ENCODE measurements at regions not wholly inside any gene's neighbourhood (a gene's known extent, or its start where the extent isn't known, plus 50 kb on each side); places are given as distances from the start of the nearest gene placed in this dataset.

DNA sequence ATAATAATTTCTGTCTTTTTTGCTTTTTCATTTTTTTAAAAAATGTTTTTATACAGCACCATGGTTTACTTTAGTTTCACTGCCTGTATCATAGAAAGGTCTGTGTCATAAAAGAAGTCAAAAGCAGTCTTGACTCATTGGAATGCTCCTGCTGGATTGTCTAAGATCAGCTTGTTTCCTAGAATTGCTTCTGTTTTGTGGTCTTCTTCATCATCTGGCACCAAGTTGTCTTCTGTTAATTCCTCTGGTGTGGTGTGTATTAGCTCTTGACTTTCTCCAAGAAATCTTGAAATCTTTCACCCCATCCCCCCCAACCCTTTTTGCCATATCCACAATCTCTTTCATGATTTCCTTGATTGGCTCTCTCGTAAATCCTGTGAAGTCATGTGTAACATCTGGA, 250.3 kb upstream of the CXCL12 start:
- Histone ChIP-seq H3K36me3 (ENCODE audit: control insufficient read depth in 4 of 4, insufficient read depth in 4 of 4, low read length in 4 of 4) (no peaks in the 10 kb centered on the region), H3K9ac (ENCODE audit: insufficient read depth in 1 of 2, low read length in 2 of 2) (no peak overlapping the region), H3K27ac (ENCODE audit: low read depth in 1 of 2, low read length in 1 of 2) (no peak overlapping the region), H3K4me3 (no peak overlapping the region), H3K4me1 (ENCODE audit: control insufficient read depth in 5 of 5, insufficient read depth in 5 of 5, low read length in 5 of 5) (peaks cover 0 to 3% (median 0%) of the 10 kb centered on the region in 5 donors), H3K9me3 (ENCODE audit: control insufficient read depth in 4 of 4, insufficient read depth in 3 of 4, low read length in 3 of 4) (no peaks in the 10 kb centered on the region), H3K27me3 (ENCODE audit: control insufficient read depth in 3 of 3, insufficient read depth in 3 of 3, low read length in 2 of 3) (no peaks in the 10 kb centered on the region)
- WGBS, 2 donors, result 90 to 94% methylated on average over 1 of the region's 1 CpG
- no peak for TF ChIP-seq CTCF (IDR thresholded peaks at IDR 0.05; ENCODE audit: control extremely low read depth, extremely low read depth)
- ATAC-seq (ENCODE audit: insufficient read depth, low FRiP score) (no peak), DNase-seq (no peak)

- Histone ChIP-seq H3K27me3 (ENCODE audit: control insufficient read depth in 3 of 3, insufficient read depth in 3 of 3, low read length in 2 of 3) (no peaks in the 10 kb centered on the region), H3K9ac (ENCODE audit: insufficient read depth in 1 of 2, low read length in 2 of 2) (no peak overlapping the region), H3K4me3 (no peak overlapping the region), H3K27ac (ENCODE audit: low read depth in 1 of 2, low read length in 1 of 2) (no peak overlapping the region), H3K36me3 (ENCODE audit: control insufficient read depth in 4 of 4, insufficient read depth in 4 of 4, low read length in 4 of 4) (no peaks in the 10 kb centered on the region), H3K4me1 (ENCODE audit: control insufficient read depth in 5 of 5, insufficient read depth in 5 of 5, low read length in 5 of 5) (peaks cover 0 to 7% (median 0%) of the 10 kb centered on the region in 5 donors), H3K9me3 (ENCODE audit: control insufficient read depth in 4 of 4, insufficient read depth in 3 of 4, low read length in 3 of 4) (peaks cover 0 to 2% (median 0%) of the 10 kb centered on the region in 4 donors)
- no peak for ATAC-seq (ENCODE audit: insufficient read depth, low FRiP score)
- no peak for TF ChIP-seq CTCF (IDR thresholded peaks at IDR 0.05; ENCODE audit: control extremely low read depth, extremely low read depth)
- WGBS, 2 donors, result 84 to 85% methylated on average over 3 of the region's 3 CpGs
- no peak for DNase-seq
These were observed 251.7 kb upstream of the CXCL12 start for GRCh38 chr10:44636625-44637024.

- Histone ChIP-seq H3K27me3 (ENCODE audit: control insufficient read depth in 3 of 3, insufficient read depth in 3 of 3, low read length in 2 of 3) (no peaks in the 10 kb centered on the region), H3K36me3 (ENCODE audit: control insufficient read depth in 4 of 4, insufficient read depth in 4 of 4, low read length in 4 of 4) (no peaks in the 10 kb centered on the region), H3K9ac (ENCODE audit: insufficient read depth in 1 of 2, low read length in 2 of 2) (no peak overlapping the region), H3K27ac (ENCODE audit: low read depth in 1 of 2, low read length in 1 of 2) (no peak overlapping the region), H3K4me1 (ENCODE audit: control insufficient read depth in 5 of 5, insufficient read depth in 5 of 5, low read length in 5 of 5) (peaks cover 0 to 7% (median 0%) of the 10 kb centered on the region in 5 donors), H3K4me3 (no peak overlapping the region), H3K9me3 (ENCODE audit: control insufficient read depth in 4 of 4, insufficient read depth in 3 of 4, low read length in 3 of 4) (peaks cover 0 to 2% (median 0%) of the 10 kb centered on the region in 4 donors)
- WGBS, 2 donors, result 43 to 64% methylated on average over 7 of the region's 7 CpGs
- no peak for ATAC-seq (ENCODE audit: insufficient read depth, low FRiP score)
- peak in 1 of 3 donors; percentile 17 for DNase-seq
- no peak for TF ChIP-seq CTCF (IDR thresholded peaks at IDR 0.05; ENCODE audit: control extremely low read depth, extremely low read depth)
These were observed 255.5 kb upstream of the CXCL12 start for GRCh38 chr10:44640429-44640828.

- Histone ChIP-seq H3K27ac (ENCODE audit: low read depth in 1 of 2, low read length in 1 of 2) (no peak overlapping the region), H3K9ac (ENCODE audit: insufficient read depth in 1 of 2, low read length in 2 of 2) (no peak overlapping the region), H3K9me3 (ENCODE audit: control insufficient read depth in 4 of 4, insufficient read depth in 3 of 4, low read length in 3 of 4) (no peaks in the 10 kb centered on the region), H3K36me3 (ENCODE audit: control insufficient read depth in 4 of 4, insufficient read depth in 4 of 4, low read length in 4 of 4) (no peaks in the 10 kb centered on the region), H3K4me3 (no peak overlapping the region), H3K4me1 (ENCODE audit: control insufficient read depth in 5 of 5, insufficient read depth in 5 of 5, low read length in 5 of 5) (peaks cover 0 to 36% (median 9%) of the 10 kb centered on the region in 5 donors), H3K27me3 (ENCODE audit: control insufficient read depth in 3 of 3, insufficient read depth in 3 of 3, low read length in 2 of 3) (no peaks in the 10 kb centered on the region)
- WGBS, 2 donors, result 84 to 94% methylated on average over 2 of the region's 2 CpGs
- TF ChIP-seq CTCF (IDR thresholded peaks at IDR 0.05; ENCODE audit: control extremely low read depth, extremely low read depth), result no peak
- no peak for DNase-seq
- no peak for ATAC-seq (ENCODE audit: insufficient read depth, low FRiP score)
These were observed 262.6 kb upstream of the CXCL12 start for GRCh38 chr10:44647473-44647872.
